ENCODE measurements at regions not wholly inside any gene's neighbourhood (a gene's known extent, or its start where the extent isn't known, plus 50 kb on each side); places are given as distances from the start of the nearest gene placed in this dataset.
A peak's percentile ranks its signal among the peaks of the same experiment; 100 is the strongest.

- no peak for DNase-seq
- H3K27ac ChIP-seq, result no peak overlapping the region
- no peak for ATAC-seq
- no peaks in the 10 kb centered on the region for H3K9me3 ChIP-seq
- no peaks in the 10 kb centered on the region for H3K27me3 ChIP-seq
- TF ChIP-seq, protein P1, sequence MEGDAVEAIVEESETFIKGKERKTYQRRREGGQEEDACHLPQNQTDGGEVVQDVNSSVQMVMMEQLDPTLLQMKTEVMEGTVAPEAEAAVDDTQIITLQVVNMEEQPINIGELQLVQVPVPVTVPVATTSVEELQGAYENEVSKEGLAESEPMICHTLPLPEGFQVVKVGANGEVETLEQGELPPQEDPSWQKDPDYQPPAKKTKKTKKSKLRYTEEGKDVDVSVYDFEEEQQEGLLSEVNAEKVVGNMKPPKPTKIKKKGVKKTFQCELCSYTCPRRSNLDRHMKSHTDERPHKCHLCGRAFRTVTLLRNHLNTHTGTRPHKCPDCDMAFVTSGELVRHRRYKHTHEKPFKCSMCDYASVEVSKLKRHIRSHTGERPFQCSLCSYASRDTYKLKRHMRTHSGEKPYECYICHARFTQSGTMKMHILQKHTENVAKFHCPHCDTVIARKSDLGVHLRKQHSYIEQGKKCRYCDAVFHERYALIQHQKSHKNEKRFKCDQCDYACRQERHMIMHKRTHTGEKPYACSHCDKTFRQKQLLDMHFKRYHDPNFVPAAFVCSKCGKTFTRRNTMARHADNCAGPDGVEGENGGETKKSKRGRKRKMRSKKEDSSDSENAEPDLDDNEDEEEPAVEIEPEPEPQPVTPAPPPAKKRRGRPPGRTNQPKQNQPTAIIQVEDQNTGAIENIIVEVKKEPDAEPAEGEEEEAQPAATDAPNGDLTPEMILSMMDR (IDR thresholded peaks at IDR 0.05), result no peak
- no peaks in the 10 kb centered on the region for H3K36me3 ChIP-seq
- intact Hi-C loops (cut with DNase I), result no loop called here
- no peak overlapping the region for H3K4me3 ChIP-seq
- H3K4me1 ChIP-seq, result no peaks in the 10 kb centered on the region
Observed at GRCh38 chr10:89949496-89949895, 248.1 kb downstream of the KIF20B start.

DNA sequence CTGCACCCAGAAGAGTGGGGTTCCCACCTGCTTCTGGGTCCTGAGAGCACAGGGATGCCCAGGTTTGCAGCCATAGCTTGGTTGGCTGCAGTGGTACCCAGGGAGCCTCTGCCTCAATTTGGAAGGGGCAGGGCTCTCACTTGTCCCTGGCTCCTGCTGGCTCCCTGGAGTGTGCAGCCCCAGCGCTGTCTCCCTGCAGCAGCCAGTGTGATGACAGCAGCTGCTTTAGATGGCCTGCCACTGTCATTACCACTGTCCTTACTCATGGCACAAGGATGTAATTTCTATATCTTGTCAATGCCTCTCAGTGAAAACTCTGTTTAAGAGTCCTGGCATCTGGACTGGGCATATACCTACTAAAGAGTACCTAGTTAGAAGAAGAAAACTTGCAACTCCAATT lies 250.9 kb downstream of the KIF20B start:
- TF ChIP-seq, protein P1 (IDR thresholded peaks at IDR 0.05), result no peak
- H3K9me3 ChIP-seq, result no peaks in the 10 kb centered on the region
- H3K36me3 ChIP-seq, result no peaks in the 10 kb centered on the region
- no peak for DNase-seq
- H3K4me3 ChIP-seq, result no peak overlapping the region
- intact Hi-C loops (cut with DNase I), result no loop called here
- H3K27ac ChIP-seq, result no peak overlapping the region
- no peak for ATAC-seq
- no peaks in the 10 kb centered on the region for H3K27me3 ChIP-seq
- H3K4me1 ChIP-seq, result no peaks in the 10 kb centered on the region

GRCh38 chr10:89952751-89953150 lies 251.4 kb downstream of the KIF20B start:
- H3K36me3 ChIP-seq, result no peaks in the 10 kb centered on the region
- DNase-seq (no peak), ATAC-seq (no peak)
- H3K9me3 ChIP-seq, result no peaks in the 10 kb centered on the region
- no peaks in the 10 kb centered on the region for H3K4me1 ChIP-seq
- intact Hi-C loops (cut with DNase I), result no loop called here
- H3K27ac ChIP-seq, result no peak overlapping the region
- no peak overlapping the region for H3K4me3 ChIP-seq
- TF ChIP-seq, protein P1 (IDR thresholded peaks at IDR 0.05), result no peak
- H3K27me3 ChIP-seq, result no peaks in the 10 kb centered on the region

GRCh38 chr10:89954061-89954460 lies 252.7 kb downstream of the KIF20B start:
- DNase-seq (no peak), ATAC-seq (no peak)
- H3K27me3 ChIP-seq, result no peaks in the 10 kb centered on the region
- H3K9me3 ChIP-seq, result no peaks in the 10 kb centered on the region
- intact Hi-C loops (cut with DNase I), result no loop called here
- H3K4me3 ChIP-seq, result no peak overlapping the region
- TF ChIP-seq, protein P1 (IDR thresholded peaks at IDR 0.05), result no peak
- no peak overlapping the region for H3K27ac ChIP-seq
- H3K4me1 ChIP-seq, result no peaks in the 10 kb centered on the region
- no peaks in the 10 kb centered on the region for H3K36me3 ChIP-seq

- intact Hi-C loops (cut with DNase I), result no loop called here
- DNase-seq (no peak), ATAC-seq (no peak)
- Histone ChIP-seq H3K36me3 (no peaks in the 10 kb centered on the region), H3K27ac (no peak overlapping the region), H3K4me3 (no peak overlapping the region), H3K9me3 (no peaks in the 10 kb centered on the region), H3K27me3 (no peaks in the 10 kb centered on the region), H3K4me1 (no peaks in the 10 kb centered on the region)
- TF ChIP-seq, protein P1 (IDR thresholded peaks at IDR 0.05), result peak; percentile 42
Observed at GRCh38 chr10:89954787-89955566, 253.6 kb downstream of the KIF20B start.
